Hematopoietic multipotent progenitor cell treated with erythropoietin and hydrocortisone succinate and interleukin-3 and kit ligand, for 17 days (in vitro differentiated cells): ENCODE measurements at regions not wholly inside any gene's neighbourhood (a gene's known extent, or its start where the extent isn't known, plus 50 kb on each side); places are given as distances from the start of the nearest gene placed in this dataset.
"Not testable (repeated sequence)": the region's sequence is repeated elsewhere in the genome, so short reads cannot be mapped to it uniquely, and the experiment has no call there.

Source experiments
- DNase-seq: peaks from one replicate; pipeline ENCODE4 v3.0.0-alpha.2; 2015; ENCODE audit warnings: low spot score

- no peak for DNase-seq
Measured at GRCh38 chr9:31821583-31821982, 562.9 kb upstream of the ACO1 start.

DNA sequence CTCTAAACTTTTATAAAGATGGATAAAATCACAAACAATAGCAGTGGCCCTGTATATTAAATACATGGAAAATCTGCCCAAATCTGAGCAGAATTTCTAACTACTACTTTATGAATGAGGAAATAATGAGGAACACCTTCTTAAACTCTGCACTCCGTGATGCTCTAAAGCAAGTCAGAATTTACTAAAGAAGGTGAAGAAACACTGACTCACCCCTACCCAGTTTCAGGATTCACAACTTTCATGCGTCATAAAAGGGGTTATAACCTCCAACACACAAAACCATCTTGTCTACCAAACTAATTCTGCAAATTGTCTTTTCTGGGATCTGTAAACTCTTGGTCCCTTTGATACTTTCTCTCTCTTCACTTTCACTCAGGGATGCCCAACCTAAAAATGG, 561.1 kb upstream of the ACO1 start:
- DNase-seq = no peak

DNA sequence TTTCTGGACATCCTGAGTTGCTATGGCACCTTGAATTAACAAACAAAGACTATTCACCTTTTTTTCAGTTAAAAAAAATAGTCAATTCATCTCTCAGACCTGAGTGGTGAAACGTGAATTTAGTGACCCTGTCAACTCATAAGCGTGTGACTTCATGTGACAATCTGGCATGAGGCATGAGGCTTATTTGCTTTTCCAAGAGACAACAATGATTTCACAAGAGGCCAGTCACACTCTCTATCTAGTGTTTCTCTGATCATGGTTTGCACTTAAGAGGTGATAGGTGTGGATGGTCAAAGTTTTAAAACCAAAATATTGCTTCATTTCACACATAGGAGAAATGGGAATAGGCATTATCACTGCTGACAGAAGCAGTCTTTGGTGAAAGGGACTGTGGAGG, 559.6 kb upstream of the ACO1 start:
- no peak for DNase-seq

- no peak for DNase-seq
Measured at GRCh38 chr9:31837211-31837610, 547.2 kb upstream of the ACO1 start.

- DNase-seq = no peak
Measured at GRCh38 chr9:31839273-31839672, 545.2 kb upstream of the ACO1 start.

GRCh38 chr9:31840702-31841101, 543.7 kb upstream of the ACO1 start:
- no peak for DNase-seq

- DNase-seq = no peak
Measured at GRCh38 chr9:31847963-31848362, 536.5 kb upstream of the ACO1 start.

- no peak for DNase-seq
Measured at GRCh38 chr9:31848505-31849285, 535.7 kb upstream of the ACO1 start.

DNA sequence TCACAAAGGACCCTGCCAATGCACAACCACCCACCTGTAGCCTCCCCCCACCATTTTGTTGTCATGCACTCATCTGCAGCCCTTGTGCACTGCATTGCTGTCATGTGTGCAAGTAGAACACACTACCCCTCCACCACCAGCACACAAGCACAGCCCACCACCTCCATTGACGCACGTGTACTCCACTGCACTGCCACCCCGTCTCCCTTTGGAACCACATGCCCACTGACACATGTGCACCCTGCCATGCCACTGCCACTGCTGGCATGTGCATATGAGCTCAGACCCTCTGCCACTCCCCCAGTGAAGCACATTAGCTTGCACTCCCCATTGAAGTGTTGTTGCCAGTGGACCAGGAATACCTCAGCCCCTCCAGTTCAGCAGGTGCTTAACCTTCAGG, 530.3 kb upstream of the ACO1 start:
- DNase-seq = no peak

GRCh38 chr9:31868830-31869229, 515.6 kb upstream of the ACO1 start:
- no peak for DNase-seq

- no peak for DNase-seq
Measured at GRCh38 chr9:31870276-31870675, 514.2 kb upstream of the ACO1 start.

DNA sequence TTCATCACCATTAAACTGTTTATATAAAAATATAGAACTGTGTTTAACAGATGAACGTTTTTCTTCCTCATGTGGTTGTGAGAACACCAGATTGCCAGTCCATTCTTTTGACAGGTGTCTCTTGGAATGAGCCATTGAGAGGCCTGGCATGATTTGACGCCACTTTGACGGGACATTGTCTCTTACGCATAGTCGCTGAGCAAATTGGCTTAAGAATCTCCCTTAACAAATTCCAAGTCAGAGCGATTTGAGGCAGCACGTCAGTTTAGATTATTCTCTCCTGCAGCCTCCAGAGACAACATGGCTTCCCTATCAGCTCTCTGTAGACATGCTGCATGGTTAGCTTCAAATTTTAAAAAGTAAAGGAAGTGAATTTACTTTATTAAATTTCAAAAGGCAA, 510.7 kb upstream of the ACO1 start:
- no peak for DNase-seq

- no peak for DNase-seq
Measured at GRCh38 chr9:31894008-31894407, 490.4 kb upstream of the ACO1 start.

DNA sequence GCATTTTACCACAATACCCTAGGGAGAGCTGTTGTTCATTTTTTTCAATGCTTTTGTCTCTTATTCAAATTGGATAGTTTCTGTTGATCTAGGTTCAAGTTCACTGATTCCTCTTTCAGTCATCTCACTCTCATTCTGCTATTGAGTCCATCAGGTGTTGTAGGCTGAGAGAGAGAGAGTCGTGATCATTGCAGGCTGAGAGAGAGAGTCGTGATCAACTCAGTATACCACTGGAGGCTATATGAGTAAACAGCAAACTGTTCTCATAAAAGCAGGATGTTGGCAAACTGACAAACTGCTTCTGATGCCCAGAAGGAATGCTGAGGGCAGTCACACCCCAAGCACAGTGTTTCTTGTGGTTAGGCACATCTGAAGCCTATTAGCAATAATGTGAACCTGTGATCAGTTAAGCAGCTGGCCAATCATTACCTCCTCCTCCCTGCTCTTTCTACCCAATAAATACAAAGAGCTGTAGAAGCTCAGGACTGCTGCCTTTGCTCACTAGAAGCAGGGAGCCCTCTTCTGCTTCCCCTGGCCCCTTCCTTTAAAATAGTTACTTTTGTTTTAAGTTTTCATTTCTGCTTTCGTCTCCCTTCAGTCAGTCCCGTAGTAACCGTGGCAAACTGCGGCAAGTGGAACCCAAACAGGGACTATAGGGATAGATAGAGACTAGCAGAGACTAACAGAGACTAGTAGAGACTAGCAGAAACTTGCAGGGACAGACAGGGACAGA, 476.1 kb upstream of the ACO1 start:
- DNase-seq = no peak

DNA sequence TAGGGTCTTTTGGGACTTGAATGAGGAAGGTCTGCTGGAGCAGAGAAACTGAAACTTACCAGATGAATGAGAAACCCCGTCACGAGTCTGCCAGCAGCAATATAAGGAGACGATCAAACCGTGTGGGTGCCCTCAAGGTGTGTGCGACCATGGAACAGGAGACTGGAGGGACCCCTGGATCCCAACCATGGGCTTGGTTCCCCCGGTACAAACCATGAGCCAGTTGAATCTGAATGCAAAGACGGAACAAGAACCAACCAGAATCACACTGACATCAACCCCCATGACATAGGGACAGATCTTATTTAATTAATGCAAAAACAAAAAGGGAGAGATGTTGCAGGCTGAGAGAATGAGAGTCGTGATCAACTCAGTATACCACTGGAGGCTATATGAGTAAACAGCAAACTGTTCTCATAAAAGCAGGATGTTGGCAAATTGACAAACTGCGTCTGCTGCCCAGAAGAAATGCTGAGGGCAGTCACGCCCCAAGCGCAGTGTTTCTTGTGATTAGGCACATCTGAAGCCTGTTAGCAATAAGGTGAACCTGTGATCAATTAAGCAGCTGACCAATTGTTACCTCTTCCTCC, 475.5 kb upstream of the ACO1 start:
- DNase-seq = no peak

DNA sequence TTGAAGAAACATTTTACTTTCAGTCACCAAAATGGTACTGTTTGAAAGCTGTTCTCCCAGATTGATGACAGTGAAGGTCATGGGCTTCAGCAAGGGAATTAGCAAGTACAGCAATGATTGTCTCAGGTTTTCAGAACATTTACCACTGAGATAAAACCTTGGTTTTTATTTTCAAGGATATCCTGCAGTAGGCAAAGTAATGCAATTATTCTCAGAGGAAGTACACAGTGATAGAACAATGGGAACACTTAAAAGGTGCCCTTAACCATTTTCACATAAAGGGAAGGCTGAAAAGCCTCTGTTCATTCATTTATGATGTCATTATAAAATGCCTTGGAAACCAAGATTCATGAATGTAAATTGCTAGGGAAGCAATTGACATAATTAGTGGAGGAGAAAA, 471.8 kb upstream of the ACO1 start:
- no peak for DNase-seq

- no peak for DNase-seq
Measured at GRCh38 chr9:31916591-31917241, 467.7 kb upstream of the ACO1 start.

- DNase-seq = not testable (repeated sequence)
Measured at GRCh38 chr9:31937737-31938136, 446.7 kb upstream of the ACO1 start.

DNA sequence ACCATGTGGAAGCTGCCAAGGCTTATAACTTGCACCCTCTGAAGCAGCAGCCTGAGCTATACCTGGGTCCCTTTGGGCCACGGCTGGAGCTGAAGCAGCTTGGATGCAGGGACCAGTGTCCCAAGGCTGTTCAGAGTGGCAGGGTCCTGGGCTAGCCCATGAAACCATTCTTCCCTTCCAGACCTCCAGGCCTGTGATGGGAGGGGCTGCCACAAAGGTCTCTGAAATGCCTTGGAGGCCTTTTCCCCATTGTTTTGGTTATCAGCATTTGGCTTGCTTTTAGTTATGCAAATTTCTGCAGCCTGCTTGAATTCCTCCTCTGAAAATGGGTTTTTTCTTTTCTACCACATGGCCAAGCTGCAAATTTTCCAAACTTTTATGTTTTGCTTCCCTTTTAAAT, 433.7 kb upstream of the ACO1 start:
- DNase-seq = no peak

DNA sequence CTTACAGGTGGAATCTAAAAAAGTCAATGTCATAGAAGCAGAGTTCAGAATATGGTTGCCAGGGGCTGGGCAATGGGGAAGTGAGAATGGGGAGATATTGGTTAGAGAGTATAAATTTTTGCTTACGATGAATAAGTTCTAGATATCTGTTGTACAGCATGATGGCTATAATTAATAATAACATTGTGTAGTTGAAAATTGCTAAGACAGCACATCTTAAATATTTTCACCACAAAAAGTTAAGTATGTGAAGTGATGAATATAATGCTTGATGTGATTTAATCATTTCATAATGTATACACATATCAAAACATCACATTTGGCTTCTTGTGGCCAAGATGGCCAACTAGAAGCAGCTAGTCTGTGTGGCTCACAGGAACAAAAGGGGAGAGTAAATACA, 425.9 kb upstream of the ACO1 start:
- no peak for DNase-seq

DNA sequence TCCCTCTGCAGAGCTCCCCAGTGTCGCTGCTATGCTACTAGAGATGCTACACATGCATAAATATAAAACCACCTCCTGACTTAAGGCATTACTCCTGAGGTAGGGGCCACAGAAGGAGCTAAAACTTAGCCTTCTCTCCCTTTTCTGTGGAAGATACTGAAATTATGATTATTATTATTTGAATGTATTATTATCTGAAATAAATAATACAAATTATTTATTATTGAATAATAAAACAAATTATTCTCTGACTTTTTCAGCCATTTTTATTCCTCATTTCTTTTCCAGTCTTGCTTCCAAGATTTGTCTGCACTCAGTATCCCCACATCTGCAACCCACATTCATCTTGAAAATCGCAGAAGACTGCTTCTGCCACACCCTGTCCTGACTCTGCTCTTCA, 414.9 kb upstream of the ACO1 start:
- DNase-seq = no peak

DNA sequence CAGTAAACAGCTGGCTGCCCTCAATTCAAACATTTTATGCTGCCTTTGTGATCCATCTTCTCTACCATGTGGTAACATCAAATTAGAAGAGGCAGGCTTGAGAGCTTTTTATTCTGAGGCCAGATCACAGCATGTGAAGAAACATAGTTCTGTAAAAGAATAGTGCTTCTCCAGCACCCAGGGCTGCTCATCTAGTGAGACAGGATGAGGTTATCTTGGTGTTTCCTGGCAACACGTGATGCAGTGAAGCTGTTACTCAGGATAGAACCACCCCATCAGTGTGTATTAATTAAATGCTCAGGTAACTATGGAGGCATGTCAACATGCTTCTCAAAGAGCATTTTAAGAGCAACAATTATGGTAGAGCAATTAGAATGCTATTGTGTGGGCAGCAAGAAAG, 400.5 kb upstream of the ACO1 start:
- DNase-seq = no peak

DNA sequence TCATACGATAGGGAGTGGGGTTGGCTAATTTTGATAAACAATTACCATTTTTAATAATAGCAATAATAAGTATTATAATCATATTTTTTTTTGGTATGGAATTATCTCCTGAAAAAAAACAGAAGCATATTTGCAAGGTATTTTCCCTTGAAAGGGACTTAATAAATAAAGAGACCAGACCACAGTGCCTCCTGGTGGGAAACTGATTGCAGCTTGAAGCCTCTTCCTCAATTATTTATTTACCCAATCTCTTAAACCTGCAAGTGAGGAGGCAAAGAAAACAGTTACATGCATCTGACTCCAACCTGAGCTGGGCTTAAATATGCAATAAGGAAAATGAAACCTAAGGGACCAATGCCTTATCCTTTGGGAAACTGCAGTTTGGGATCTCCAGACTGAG, 388.1 kb upstream of the ACO1 start:
- no peak for DNase-seq
